ENCODE measurements at regions not wholly inside any gene's neighbourhood (a gene's known extent, or its start where the extent isn't known, plus 50 kb on each side); places are given as distances from the start of the nearest gene placed in this dataset.

DNA sequence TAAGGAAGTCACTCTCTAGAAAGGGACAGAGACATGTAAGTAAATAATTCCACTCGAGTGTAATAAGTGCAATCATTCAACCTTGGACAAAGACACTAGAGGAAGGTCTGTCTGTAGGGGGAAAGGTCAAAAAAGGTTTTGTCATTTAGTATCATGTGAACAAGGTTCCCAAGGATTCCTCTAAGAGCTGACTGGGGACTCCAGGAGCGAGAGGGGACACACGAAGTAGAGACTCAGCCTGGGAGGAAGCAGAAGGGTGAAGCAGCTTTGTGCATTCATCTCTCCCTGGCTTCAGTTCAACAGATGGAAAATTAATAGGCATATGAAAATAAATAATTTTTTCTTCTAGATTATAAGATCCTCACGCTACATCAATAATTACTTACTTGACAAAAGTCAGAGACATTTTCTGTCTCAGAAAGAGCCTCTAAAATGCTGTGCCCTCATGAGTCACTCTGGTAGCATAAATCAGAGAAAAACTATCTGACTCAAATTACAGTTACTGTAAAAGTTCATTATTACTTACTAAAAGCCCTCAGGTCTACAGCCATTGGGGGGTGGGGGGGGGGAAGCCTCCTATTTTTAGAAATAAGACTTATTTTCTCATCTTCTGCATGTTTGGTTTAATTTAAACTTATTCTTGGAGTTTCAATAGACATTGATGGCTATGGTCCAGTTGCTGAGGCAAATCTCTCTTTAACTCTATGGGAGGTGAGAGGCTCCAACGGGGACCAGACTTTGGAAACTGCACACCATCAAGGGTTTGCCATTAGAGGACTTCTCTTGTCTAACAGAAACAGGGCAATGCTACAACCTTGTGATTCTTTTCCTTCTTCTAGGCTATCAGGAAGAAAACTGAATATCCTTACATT is 275.1 kb upstream of the KLF14 start:
- H3K9ac ChIP-seq (ENCODE audit: control insufficient read depth, extremely low read depth, insufficient read depth, low read length): peak overlapping the region; percentile 61
- H3K9me3 ChIP-seq (ENCODE audit: control insufficient read depth, low read depth, low read length): no peaks in the 10 kb centered on the region
- no peaks in the 10 kb centered on the region for H3K9me1 ChIP-seq (ENCODE audit: control insufficient read depth, extremely low read depth, insufficient read depth, low read length)
- FAIRE-seq (no peak), DNase-seq (ENCODE audit: low read depth, low spot score) (no peak)
- dilution Hi-C loops (cut with MboI; ENCODE audit: extremely low pct_ligation_motif_present, low sequenced_read_pairs): no loop called here
- H3K4me2 ChIP-seq (ENCODE audit: control insufficient read depth, extremely low read depth, insufficient read depth, low read depth, low read length): peak overlapping the region; percentile 67
- H3K4me1 ChIP-seq (ENCODE audit: control insufficient read depth, extremely low read depth, insufficient read depth, low read length): peaks cover 60% of the 10 kb centered on the region
- peaks cover 9% of the 10 kb centered on the region for H3K79me2 ChIP-seq (ENCODE audit: control insufficient read depth, insufficient read depth, low read length)
- TF ChIP-seq, protein P1, sequence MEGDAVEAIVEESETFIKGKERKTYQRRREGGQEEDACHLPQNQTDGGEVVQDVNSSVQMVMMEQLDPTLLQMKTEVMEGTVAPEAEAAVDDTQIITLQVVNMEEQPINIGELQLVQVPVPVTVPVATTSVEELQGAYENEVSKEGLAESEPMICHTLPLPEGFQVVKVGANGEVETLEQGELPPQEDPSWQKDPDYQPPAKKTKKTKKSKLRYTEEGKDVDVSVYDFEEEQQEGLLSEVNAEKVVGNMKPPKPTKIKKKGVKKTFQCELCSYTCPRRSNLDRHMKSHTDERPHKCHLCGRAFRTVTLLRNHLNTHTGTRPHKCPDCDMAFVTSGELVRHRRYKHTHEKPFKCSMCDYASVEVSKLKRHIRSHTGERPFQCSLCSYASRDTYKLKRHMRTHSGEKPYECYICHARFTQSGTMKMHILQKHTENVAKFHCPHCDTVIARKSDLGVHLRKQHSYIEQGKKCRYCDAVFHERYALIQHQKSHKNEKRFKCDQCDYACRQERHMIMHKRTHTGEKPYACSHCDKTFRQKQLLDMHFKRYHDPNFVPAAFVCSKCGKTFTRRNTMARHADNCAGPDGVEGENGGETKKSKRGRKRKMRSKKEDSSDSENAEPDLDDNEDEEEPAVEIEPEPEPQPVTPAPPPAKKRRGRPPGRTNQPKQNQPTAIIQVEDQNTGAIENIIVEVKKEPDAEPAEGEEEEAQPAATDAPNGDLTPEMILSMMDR (optimal IDR thresholded peaks at IDR 0.05 in 1 of 3, IDR thresholded peaks at IDR 0.05 in 1 of 3, conservative IDR thresholded peaks at IDR 0.05 in 1 of 3; ENCODE audit: extremely low read depth in 1 of 3, insufficient read depth in 2 of 3, low read length in 3 of 3): no peak
- H3K27ac ChIP-seq (ENCODE audit: control insufficient read depth, insufficient read depth, low read length): peak overlapping the region; percentile 79
- no peaks in the 10 kb centered on the region for H3K36me3 ChIP-seq (ENCODE audit: control insufficient read depth in 2 of 2, extremely low read depth in 1 of 2, insufficient read depth in 2 of 2, low read length in 2 of 2)
- H3K27me3 ChIP-seq (ENCODE audit: control insufficient read depth, extremely low read depth, insufficient read depth, low read length): no peaks in the 10 kb centered on the region
- H4K20me1 ChIP-seq (ENCODE audit: control insufficient read depth, extremely low read depth, insufficient read depth, low read length): no peaks in the 10 kb centered on the region
- H2AFZ ChIP-seq (ENCODE audit: control insufficient read depth, low read length): no peak overlapping the region
- no peak overlapping the region for H3K4me3 ChIP-seq (ENCODE audit: control insufficient read depth in 2 of 3, extremely low read depth in 1 of 3, insufficient read depth in 2 of 3, low read depth in 1 of 3, low read length in 3 of 3)

DNA sequence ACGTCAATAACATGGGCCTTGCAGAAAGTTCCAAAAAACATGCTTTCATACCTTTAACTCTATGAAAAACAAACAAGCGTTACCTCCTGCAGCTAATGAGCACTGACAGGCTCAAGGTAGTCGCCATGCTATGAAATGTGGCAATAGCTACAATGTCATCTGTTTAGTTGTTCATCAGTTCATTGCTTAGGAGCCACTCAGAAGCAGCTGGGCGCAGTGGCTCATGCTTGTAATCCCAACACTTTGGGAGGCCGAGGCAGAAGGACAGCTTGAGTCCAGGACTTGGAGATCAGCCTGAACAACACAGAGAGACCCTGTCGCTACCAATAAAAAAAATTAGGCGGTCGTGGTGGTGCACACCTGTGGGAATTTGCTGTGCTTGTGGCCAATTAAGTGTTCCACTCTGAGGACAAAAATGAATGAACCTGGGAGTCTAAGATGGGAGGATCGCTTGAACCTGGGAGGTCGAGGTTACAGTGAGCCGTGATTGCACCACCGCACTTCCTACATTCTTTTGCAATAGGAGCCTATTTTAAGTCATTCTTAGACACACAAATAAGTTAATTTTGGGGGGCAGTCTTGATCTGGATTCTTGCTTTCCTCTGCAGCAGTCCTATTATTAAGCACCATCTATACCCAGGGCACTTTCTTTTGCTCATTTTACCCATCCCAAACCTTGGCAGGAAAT is 276.2 kb upstream of the KLF14 start:
- Histone ChIP-seq H3K9me3 (ENCODE audit: control insufficient read depth, low read depth, low read length) (no peaks in the 10 kb centered on the region), H2AFZ (ENCODE audit: control insufficient read depth, low read length) (no peak overlapping the region), H3K9ac (ENCODE audit: control insufficient read depth, extremely low read depth, insufficient read depth, low read length) (no peak overlapping the region), H3K27ac (ENCODE audit: control insufficient read depth, insufficient read depth, low read length) (peak overlapping the region; percentile 42), H4K20me1 (ENCODE audit: control insufficient read depth, extremely low read depth, insufficient read depth, low read length) (no peaks in the 10 kb centered on the region), H3K9me1 (ENCODE audit: control insufficient read depth, extremely low read depth, insufficient read depth, low read length) (no peaks in the 10 kb centered on the region), H3K4me3 (ENCODE audit: control insufficient read depth in 2 of 3, extremely low read depth in 1 of 3, insufficient read depth in 2 of 3, low read depth in 1 of 3, low read length in 3 of 3) (no peak overlapping the region), H3K36me3 (ENCODE audit: control insufficient read depth in 2 of 2, extremely low read depth in 1 of 2, insufficient read depth in 2 of 2, low read length in 2 of 2) (no peaks in the 10 kb centered on the region), H3K79me2 (ENCODE audit: control insufficient read depth, insufficient read depth, low read length) (peaks cover 12% of the 10 kb centered on the region), H3K4me2 (ENCODE audit: control insufficient read depth, extremely low read depth, insufficient read depth, low read depth, low read length) (peak overlapping the region; percentile 25), H3K27me3 (ENCODE audit: control insufficient read depth, extremely low read depth, insufficient read depth, low read length) (no peaks in the 10 kb centered on the region), H3K4me1 (ENCODE audit: control insufficient read depth, extremely low read depth, insufficient read depth, low read length) (peaks cover 60% of the 10 kb centered on the region)
- FAIRE-seq: no peak
- TF ChIP-seq EZH2 (IDR thresholded peaks at IDR 0.05; ENCODE audit: low read length): no peak
- TF ChIP-seq, protein P1 (optimal IDR thresholded peaks at IDR 0.05 in 1 of 3, IDR thresholded peaks at IDR 0.05 in 1 of 3, conservative IDR thresholded peaks at IDR 0.05 in 1 of 3; ENCODE audit: extremely low read depth in 1 of 3, insufficient read depth in 2 of 3, low read length in 3 of 3): no peak
- dilution Hi-C loops (cut with MboI; ENCODE audit: extremely low pct_ligation_motif_present, low sequenced_read_pairs): no loop called here
- DNase-seq (ENCODE audit: low read depth, low spot score): no peak

Data from keratinocyte (primary cell).